ENCODE measurements at regions not wholly inside any gene's neighbourhood (a gene's known extent, or its start where the extent isn't known, plus 50 kb on each side); places are given as distances from the start of the nearest gene placed in this dataset.

DNA sequence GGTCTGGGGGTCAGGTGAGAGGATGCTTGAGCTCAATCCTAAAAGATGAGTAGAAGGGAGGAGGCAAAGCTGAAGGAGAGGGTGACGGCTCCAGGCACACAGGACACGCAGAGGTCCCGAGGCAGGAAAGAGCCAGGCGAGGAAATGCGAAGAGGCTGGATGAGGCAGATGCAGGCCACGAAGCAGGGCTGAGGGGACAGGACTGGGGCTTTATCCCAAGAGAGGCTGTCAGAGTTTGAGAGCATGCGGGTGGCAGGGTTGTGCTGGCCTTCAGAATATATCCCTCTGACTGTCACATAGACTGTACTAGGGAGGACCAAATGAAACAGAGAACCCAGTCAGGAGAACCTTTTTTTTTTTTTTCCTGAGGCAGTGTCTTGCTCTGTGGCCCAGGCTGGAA, 100.2 kb downstream of the RMI2 start:
- DNase-seq (ENCODE audit: low spot score): no peak

DNA sequence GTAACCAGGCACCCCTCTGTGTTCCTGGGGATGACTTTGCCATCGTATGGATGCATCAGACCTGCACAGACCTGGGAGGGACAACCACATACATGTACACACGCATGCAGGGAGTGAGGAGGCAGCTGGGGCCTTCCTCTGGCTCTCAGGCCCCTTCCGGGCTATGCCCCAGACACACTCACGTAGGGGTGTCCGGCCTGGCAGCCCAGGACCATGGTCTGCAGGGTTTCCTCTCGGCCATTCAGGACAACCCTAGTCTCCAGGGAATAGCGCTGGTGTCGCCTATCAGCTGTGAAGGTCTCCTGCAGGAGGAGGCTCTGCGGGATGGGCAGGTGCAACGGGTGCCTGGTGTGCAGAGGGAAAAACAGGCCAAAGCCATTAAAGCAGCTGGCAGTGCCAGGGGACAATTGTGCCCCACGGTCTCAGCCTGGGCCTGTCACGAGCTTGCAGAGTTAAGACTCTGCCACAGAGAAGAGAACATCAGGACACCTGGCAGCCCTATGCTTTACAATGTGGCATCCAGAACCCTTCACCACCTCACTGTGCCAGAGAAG, 101.4 kb downstream of the RMI2 start:
- no peak for DNase-seq (ENCODE audit: low spot score)

DNA sequence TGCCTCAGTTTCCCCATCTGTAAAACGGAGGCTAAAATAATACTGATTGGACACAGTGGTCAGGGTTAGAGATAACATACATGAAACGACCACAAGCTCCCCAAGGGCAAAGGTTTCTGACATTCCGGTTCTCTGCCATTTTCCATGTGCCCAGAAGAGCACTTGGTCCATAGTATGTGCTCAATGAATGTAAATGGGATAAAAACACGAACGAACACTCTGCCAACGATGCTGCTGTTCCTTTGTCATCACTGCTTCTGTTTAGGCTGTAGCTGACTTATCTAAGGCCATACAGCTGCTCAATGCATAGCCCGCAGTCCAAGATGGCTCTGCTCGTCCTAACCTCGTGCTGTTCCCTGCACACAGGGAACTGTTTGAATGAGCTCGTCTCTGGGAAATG, 102.0 kb downstream of the RMI2 start:
- no peak for DNase-seq (ENCODE audit: low spot score)

DNA sequence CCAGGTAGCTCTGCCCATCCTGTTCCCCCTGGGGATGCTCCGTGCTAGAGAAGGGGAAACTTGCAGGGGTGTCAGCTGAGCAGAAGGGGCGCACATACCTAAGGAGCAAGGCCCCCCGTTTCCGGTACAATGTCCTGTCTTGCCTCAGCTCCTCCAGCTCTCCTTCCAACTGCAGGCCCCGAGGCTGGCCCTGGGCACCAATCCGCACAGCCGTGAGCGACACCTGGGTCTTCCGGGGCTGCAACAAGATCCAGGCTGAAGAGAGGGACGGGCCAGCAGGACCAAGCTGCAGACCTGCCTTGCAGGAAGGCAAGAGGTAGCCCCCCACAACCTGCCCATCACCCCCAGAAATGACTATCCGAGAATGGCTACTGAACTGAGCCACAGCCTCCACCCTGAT, 102.6 kb downstream of the RMI2 start:
- DNase-seq (ENCODE audit: low spot score): no peak

DNA sequence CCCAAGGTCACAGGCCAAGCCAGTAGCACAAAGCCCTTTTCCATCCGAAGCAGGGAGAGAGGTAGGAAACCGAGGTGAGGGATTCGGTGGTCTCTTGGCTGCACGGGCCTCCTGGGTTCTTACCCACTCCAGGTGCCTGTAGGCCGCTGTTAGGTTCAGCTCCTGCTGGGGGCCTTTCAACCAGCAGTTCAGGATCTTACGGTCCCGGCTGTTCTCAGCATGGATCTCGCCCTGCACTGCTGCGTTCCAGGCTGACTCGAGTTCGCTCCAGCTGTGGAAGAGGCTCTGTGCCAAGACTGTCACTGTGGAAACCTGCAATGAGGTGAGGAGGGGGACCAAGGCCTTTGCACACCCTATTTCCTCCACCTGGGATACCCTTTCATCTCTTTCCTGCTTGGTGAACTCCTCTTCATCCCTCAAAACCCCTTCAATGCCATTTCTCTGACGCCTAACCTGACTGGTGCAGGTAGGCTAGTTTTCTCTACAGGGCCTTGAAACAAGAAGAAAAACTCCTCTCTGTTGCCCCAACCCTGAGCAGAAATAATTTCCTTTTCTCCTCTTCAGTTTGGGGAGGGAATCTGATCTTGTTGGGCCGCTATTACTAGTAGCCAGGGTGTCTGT, 103.6 kb downstream of the RMI2 start:
- DNase-seq (ENCODE audit: low spot score): no peak

DNA sequence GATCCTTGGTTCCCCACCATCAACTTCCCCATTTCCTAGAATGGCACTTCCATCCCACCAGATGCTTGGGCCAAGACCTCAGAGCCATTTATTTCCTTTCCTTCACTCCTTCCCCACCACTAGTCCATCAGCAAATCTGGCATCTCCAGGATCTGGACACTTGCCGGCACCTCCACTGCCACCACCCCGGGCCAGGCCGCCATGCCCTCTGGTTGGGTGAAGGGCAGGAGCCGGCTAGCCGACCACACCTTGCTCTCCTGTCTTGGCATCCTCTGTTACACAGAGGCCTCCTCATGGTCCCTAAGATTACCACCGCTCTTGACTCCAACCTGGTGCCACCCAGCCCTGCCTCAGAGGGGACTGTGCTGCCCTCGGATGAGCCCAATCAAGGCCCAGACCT, 104.5 kb downstream of the RMI2 start:
- no peak for DNase-seq (ENCODE audit: low spot score)

DNA sequence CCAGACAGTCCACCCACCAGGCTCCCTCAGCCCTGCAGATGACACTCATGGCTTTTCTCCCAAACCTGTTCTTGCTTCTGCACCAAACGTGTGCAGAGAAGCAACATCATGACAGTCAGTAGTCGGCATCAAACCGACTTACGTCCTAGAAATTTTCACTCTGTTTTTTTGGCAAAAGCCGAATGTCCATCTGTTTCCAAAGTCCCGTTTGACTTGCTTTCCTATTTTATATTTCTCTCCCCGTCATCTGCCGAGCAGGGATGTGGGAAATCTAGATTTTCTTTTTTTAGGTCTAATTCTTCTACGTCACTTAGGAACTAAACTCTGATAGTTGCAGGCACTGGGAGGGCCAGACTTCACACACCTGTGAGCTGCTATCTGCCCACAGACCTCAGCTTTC, 104.9 kb downstream of the RMI2 start:
- DNase-seq (ENCODE audit: low spot score): no peak

DNA sequence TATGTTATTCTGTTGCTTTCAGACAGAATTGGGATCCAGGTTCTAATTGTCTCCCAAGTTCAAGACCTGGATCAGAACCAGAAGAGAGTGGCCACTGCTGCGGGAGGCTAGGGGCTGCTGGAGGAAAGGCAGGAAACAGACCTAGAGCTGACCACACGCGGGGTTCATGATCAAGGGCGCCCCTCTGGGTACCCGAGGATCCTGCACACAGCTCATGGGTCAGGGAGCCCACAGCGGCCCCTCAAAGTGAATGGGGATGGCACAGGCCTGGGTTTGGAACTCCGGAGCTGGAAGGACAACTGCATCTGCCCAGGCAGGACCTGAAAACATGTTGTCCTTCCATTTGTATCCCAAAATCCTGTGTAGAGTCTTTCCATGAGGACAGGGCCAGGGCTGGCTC, 107.0 kb downstream of the RMI2 start:
- no peak for DNase-seq (ENCODE audit: low spot score)

DNA sequence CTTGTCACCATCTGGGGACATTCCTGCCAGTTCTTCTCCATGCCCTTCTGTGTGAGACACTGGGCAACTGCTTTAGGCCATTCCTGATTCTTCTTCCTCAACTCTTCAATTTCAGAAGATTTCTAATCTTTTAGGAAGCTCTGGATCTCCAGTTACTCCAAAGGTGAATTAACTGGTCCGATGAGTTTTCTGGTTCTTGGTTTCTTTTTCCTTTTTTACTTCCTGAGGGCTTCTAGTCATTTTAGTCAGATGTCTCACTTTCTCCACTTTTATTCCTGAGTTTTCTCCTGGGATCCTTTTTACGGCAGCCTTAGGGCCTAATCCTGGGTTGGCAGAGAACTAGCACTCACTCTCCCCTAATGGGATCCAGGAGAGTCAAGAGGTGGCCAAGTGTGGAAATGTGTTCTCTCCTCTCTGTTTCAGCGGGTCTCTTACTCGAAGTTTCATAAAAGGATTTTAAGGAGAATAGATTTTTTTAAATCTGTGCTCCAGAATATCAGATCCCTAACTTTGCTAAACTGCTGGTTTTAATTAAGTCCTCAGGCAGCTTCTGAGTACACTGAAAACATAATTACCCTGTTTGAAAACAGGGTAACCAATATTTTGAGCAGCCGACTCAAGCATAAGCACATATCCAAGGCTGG, 107.6 kb downstream of the RMI2 start:
- no peak for DNase-seq (ENCODE audit: low spot score)

DNA sequence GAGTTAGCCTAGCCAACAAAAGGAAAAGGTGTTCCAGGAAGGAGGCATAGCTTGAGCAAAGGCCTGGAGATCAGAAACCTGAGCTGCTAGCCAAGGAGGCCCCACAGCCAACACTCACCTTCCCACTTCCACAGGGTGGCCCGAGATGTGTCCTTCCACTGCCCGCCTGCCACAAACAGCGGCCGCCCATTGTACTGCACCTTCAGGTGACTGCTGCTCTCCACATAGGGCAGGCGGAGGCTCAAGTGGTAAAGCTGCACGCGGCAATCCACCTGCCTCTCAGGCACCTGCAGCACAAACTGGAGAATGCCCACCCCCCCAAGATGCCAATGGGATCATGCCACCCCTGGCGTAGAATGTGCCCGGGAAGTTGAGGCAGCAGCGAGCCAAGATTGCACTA, 111.5 kb downstream of the RMI2 start:
- DNase-seq (ENCODE audit: low spot score): no peak

DNA sequence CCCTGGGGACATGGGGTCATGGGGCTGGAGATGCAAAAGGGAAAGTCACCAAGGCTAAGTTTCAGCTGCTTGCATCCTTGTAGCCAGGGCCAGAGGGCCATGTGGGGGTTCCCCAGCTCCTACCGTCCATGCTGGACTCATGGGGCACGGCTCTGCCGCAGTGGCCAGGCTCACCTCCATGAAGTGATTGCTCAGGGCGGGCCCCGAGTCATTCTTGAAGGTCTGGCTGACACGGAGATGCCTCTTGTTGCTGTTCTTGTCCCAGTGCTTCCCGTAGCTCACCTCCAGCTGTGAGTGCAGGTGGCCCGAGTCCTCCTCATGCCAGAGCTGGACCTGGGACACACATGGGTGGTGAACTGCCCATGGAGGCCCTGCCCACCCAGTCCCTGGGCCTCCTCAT, 114.5 kb downstream of the RMI2 start:
- DNase-seq (ENCODE audit: low spot score): no peak

DNA sequence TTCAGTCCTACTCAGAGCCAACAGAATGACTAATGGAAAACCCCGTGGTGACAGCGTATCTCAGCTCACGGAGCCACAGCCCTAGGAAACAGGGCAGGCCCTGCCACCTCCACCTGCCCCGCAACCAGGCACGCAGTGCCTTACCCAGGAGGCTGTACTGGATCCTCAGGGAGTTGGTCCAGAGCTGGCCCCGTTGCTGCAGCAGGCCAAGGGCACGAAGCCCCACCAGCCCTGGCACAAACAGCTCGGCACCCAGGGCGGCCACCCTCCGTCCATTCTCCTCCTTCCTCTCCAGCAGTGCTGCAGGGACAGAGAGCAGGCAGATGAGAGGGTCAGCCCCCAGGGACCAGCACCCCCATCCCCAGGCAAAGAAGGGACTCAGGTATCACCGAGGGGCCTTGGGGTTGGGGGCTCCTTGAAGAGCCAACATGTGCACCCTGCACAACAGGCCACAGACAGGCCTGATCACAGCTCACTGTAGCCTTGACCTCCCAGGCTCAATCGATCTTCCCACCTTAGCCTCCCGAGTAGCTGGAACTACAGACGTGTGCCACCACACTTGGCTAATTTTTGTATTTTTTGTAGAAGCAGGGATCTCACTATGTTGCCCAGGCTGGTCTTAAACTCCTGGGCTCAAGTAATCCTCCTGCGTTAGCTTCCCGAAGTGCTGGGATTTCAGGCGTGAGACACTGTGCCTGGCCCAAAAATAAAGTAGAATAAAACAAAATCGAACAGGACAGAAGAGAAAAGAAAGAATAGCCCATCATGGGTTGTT, 115.7 kb downstream of the RMI2 start:
- no peak for DNase-seq (ENCODE audit: low spot score)

DNA sequence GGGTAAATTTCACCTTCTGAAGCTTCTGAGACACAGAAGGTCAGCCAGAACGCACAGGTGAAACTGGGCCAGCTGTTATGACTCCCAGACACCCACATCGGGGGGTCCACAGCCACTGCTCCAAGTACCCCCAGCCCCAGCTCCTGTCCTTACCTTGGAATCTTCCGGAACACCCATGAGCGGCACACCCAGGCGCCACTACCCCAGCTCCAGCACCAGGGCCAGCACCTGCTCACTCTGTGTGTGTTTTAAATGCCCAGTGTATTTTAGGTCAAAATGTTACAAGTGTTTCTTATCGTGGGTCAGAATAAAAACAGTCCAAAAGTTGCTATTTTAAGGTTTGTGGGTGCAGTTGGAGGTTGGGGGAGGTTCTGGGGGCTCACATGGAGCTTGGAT, 116.3 kb downstream of the RMI2 start:
- no peak for DNase-seq (ENCODE audit: low spot score)

DNA sequence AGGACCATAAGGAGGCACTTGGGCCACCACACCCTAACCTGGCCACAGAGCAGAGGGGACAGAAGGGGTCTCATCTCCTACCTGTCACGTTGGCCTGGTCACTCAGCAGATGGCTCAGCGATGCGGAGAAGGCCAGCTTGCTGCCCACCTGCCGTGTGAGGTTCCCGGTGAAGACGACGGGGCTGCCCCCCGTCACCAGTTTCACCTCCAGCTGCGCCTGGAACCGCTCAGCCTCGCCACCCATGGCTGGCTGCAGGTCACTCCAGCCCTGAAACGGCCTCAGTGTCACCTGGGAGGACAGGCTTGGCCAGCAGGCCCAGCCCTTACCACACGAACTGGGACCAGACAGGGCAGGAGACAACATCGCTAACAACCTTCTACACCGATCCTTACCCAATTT, 116.8 kb downstream of the RMI2 start:
- DNase-seq (ENCODE audit: low spot score): no peak

DNA sequence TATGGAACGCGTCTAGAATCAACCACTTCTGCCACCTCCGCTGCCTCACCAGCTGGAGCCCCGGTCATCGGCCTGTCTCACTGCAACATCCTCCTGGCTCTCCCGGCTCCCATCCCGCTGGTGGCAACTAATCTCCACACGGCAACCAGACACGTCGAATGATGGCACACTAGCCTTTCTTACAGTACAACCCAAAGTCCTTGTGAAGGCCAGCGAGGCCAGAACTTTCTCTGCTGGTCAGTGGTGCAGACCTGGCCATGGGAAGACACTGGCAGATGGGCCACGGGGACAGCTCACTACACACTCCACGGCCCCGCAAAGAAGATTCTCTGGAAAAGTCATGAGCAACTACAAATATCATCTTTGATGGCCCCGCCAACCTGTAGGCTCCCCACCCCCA, 117.6 kb downstream of the RMI2 start:
- DNase-seq (ENCODE audit: low spot score): no peak

DNA sequence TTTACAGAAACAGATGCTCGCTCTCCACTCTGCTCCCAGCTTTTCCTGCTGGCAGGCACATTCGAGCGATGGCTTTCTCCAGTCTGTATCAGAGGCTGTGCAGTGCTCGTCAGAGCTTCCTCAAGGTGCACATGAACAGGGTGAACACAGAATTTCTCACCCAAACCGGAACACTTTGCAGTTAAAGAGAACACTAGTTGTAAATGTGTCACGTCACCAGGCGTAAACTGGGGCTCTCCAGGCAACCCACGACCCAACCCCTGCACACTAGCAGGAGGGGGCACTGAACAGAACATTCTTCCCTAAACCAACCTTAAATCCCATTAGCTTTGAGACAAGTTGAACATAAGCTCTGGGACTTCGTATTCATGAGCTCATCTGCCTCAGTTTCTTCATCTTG, 119.0 kb downstream of the RMI2 start:
- no peak for DNase-seq (ENCODE audit: low spot score)

DNA sequence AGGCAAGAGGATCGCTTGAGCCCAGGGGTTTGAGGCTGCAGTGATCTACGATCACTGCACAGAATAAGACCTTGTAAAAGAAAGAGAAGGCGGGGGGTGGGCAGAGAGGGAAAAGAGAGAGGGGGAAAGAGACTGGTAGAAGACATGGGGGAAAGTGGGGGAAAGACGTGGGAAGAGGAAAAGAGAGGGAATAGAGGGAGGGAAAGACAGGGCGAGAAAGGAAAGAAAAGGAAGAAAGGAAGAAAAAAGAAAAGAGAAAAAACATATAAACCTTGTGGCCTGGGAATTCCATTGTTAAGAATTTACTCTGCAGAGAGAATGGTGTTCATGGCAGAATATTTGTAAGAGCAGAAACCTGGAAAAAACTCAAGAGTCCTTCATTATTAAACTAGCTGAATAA, 120.4 kb downstream of the RMI2 start:
- DNase-seq (ENCODE audit: low spot score): no peak

DNA sequence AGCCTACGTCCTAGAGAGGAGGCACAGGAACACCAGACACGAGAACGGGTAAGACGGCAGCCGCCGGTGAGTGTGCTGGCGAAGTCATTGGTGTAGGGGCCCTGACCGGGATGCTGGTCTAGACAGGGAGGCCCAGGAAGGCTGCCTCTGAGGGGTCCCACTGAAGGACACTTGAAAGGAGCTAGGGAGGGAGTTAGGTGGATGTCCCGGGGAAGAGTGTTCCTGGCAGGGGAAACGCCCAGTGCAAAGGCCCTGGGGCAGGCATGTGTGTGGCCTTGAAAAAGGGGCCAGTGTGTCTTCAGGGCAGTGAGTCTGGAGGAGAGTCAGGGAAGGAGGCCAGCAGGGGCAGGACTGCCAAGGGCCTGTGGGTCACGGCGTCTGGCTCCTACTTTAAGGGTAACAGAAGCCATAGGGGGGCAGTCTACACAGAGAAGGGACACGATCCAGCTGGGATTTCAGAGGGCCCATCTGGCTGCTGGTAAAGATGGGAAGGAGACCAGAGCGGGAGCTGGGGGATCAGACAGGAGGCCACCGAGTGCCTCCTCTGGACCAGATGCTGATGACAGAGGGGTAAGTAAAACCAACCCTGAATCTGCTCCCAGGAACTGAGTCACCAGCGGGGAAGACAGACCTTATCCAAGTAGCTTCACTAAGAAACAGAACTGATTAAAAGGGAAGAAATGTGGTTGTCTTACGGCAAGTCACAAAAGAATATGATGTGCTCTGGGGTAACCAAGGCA, 115.9 kb downstream of the LITAF start:
- no peak for DNase-seq (ENCODE audit: low spot score)

DNA sequence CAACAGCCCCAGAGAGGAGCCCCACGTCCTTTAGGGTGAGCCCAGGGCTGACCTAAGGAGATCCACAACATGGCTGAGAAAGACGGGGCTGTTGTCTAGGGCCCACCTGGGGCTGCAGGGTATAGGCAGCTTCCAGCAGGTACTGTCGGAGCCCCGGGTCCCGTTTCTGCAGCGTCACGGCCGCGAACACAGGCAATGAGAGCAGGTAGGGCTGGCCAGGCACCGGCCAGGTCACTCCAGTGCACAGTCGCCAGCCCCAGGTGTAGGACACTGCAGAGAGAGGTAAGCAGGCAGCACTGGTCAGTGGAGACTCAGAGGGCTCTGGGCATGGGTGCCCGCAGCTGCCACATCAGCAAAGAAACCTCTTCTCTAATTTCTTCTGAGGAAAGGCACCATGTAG, 115.2 kb downstream of the LITAF start:
- DNase-seq (ENCODE audit: low spot score): no peak

DNA sequence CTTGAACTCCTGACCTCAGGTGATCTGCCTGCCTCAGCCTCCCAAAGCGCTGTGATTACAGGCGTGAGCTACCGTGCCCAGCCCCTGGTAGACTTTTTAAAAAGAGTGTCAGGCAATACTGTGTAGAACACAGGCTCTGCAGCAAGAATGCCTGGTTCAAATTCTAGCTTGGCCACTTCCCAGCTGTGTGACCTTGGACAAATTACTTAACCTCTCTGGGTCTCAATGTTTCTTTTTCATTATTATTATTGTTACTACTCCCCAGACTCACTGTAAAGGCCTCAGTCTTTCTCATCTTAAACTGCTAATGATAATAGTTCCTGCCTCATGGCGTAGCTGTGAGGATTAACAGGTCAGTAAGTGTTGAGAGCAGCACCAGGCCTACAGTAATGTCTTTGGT, 114.3 kb downstream of the LITAF start:
- DNase-seq (ENCODE audit: low spot score): no peak

DNA sequence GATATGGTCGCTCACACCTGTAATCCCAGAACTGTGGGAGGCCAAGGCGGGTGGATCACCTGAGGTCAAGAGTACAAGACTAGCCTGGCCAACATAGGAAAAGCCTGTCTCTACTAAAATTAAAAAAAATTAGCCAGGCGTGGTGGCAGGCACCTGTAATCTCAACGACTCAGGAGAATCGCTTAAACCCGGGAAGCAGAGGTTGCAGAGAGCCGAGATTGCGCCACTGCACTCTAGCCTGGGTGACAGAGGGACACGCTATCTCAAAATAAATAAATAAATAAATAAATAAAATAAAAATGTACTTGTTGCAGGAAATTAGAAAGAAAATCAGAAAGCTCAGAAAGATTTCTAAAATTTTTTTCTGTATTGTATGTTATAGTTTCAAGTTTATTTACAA, 113.9 kb downstream of the LITAF start:
- DNase-seq (ENCODE audit: low spot score): no peak

DNA sequence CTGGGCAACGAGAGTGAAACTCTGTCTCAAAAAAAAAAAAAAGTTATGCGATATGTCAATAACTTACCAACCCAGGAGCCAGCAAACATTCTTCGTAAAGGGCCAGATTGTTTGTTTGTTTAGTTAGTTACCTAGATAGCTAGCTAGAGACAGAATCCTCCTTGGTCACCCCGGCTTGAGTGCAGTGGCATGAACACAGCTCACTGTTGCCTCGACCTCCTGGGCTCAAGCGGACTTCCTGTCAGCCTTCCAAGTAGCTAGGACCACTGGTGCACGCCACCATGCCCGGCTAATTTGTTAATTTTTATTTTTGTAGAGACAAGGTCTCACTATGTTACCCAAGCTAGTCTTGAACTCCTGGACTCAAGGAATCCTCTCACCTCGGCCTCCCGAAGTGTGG, 113.0 kb downstream of the LITAF start:
- no peak for DNase-seq (ENCODE audit: low spot score)

Data from AG08396 (cell line).